SH-SY5Y (cell line): ENCODE measurements at regions not wholly inside any gene's neighbourhood (a gene's known extent, or its start where the extent isn't known, plus 50 kb on each side); places are given as distances from the start of the nearest gene placed in this dataset.

Experiments used
- GATA2 ChIP-seq: IDR thresholded peaks from 2 replicates; pipeline ENCODE4 v1.6.1; 2011; ENCODE audit warnings: mild to moderate bottlenecking, low read depth, low read length
- GATA3 ChIP-seq: IDR thresholded peaks from 2 replicates; pipeline ENCODE4 v1.6.1; 2011; ENCODE audit warnings: low read depth, mild to moderate bottlenecking, low read length, moderate library complexity

DNA sequence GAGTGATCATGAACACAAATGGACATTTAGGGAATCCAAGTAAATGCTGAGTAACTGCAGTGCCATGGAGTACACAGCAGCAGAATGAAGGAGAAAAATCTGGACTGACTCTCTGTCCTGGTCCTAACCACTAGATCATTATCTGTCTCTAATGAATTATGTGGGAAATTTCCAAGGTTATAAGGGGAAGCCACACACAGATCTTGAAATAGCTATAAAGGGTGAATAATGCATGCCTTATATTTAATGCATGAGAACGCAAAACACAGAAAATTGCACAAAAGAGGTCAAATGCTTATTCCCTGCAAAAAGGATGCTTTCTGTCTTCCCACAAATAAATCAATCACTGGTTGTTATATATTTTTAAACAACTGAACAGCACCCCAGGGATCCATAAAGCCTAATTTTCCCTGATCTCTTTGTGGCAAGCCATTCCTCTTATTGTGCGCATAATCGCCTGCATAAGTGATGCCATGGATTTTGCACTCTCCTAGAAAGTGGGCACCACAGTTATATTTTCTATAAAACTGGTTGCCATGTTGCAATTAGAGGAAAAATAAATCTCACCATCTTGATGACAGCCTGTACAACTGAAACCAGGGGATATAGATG is 201.8 kb downstream of the XPNPEP1 start:
- peak; percentile 31; the same call in 1 of the 2 replicates for TF ChIP-seq GATA2
- peak; percentile 50 for TF ChIP-seq GATA3
